ENCODE measurements at regions not wholly inside any gene's neighbourhood (a gene's known extent, or its start where the extent isn't known, plus 50 kb on each side); places are given as distances from the start of the nearest gene placed in this dataset.

GRCh38 chr2:104474716-104475115 is 379.2 kb upstream of the POU3F3 start:
- Histone ChIP-seq H3K36me3 (no peaks in the 10 kb centered on the region), H3K27me3 (no peaks in the 10 kb centered on the region), H3K4me1 (peaks cover 0 to 2% (median 0%) of the 10 kb centered on the region in 4 donors), H3K4me3 (no peak overlapping the region), H3K9me3 (no peaks in the 10 kb centered on the region), H3K27ac (no peak overlapping the region)
- no peak for DNase-seq
- TF ChIP-seq CTCF (IDR thresholded peaks at IDR 0.05) (no peak), POLR2A (IDR thresholded peaks at IDR 0.05) (no peak)

- Histone ChIP-seq H3K27ac (no peak overlapping the region), H3K9me3 (no peaks in the 10 kb centered on the region), H3K4me3 (no peak overlapping the region), H3K36me3 (no peaks in the 10 kb centered on the region), H3K4me1 (peaks cover 0 to 2% (median 0%) of the 10 kb centered on the region in 4 donors), H3K27me3 (no peaks in the 10 kb centered on the region)
- DNase-seq = no peak
- TF ChIP-seq POLR2A (IDR thresholded peaks at IDR 0.05) = no peak
- TF ChIP-seq CTCF (IDR thresholded peaks at IDR 0.05) = no peak
These were observed 377.8 kb upstream of the POU3F3 start for GRCh38 chr2:104476075-104476474.

GRCh38 chr2:104476563-104476988 is 377.3 kb upstream of the POU3F3 start:
- no peak for DNase-seq
- Histone ChIP-seq H3K4me3 (peak overlapping the region in 2 of 4 donors; percentile 7 to 32), H3K27me3 (no peaks in the 10 kb centered on the region), H3K9me3 (no peaks in the 10 kb centered on the region), H3K27ac (no peak overlapping the region), H3K4me1 (peaks cover 0 to 2% (median 0%) of the 10 kb centered on the region in 4 donors), H3K36me3 (no peaks in the 10 kb centered on the region)
- TF ChIP-seq POLR2A (IDR thresholded peaks at IDR 0.05) = no peak
- no peak for TF ChIP-seq CTCF (IDR thresholded peaks at IDR 0.05)

GRCh38 chr2:104481341-104481740 is 372.6 kb upstream of the POU3F3 start:
- DNase-seq = no peak

GRCh38 chr2:104487366-104487765 is 366.5 kb upstream of the POU3F3 start:
- Histone ChIP-seq H3K36me3 (no peaks in the 10 kb centered on the region), H3K4me3 (no peak overlapping the region), H3K4me1 (no peaks in the 10 kb centered on the region), H3K9me3 (no peaks in the 10 kb centered on the region), H3K27me3 (no peaks in the 10 kb centered on the region), H3K27ac (no peak overlapping the region)
- DNase-seq = no peak
- TF ChIP-seq POLR2A (IDR thresholded peaks at IDR 0.05) (no peak), CTCF (IDR thresholded peaks at IDR 0.05) (no peak)

More at GRCh38 chr2:104481341-104481740, 372.6 kb upstream of the POU3F3 start:
- Histone ChIP-seq H3K27ac (no peak overlapping the region), H3K4me1 (peaks cover 0 to 1% (median 0%) of the 10 kb centered on the region in 4 donors), H3K9me3 (no peaks in the 10 kb centered on the region), H3K4me3 (no peak overlapping the region), H3K36me3 (no peaks in the 10 kb centered on the region), H3K27me3 (no peaks in the 10 kb centered on the region)
- TF ChIP-seq POLR2A (IDR thresholded peaks at IDR 0.05) (no peak), CTCF (IDR thresholded peaks at IDR 0.05) (no peak)

GRCh38 chr2:104493698-104494097 is 360.2 kb upstream of the POU3F3 start:
- no peaks in the 10 kb centered on the region for H3K27me3 ChIP-seq
- no peaks in the 10 kb centered on the region for H3K4me1 ChIP-seq
- no peaks in the 10 kb centered on the region for H3K9me3 ChIP-seq
- TF ChIP-seq CTCF (IDR thresholded peaks at IDR 0.05) (no peak), POLR2A (IDR thresholded peaks at IDR 0.05) (no peak)
- no peaks in the 10 kb centered on the region for H3K36me3 ChIP-seq
- no peak overlapping the region for H3K4me3 ChIP-seq
- no peak for DNase-seq
- no peak overlapping the region for H3K27ac ChIP-seq

Measured in Peyer's patch (tissue), 4 donors.